GM12878 (cell line): ENCODE measurements at regions not wholly inside any gene's neighbourhood (a gene's known extent, or its start where the extent isn't known, plus 50 kb on each side); places are given as distances from the start of the nearest gene placed in this dataset.

ENCODE experiments used
- BACH1 ChIP-seq: fragments of 450-650 bp; IDR thresholded peaks from 2 replicates; pipeline ENCODE4 v1.6.1; 2017; ENCODE audit warnings: mild to moderate bottlenecking, borderline replicate concordance
- BHLHE40 ChIP-seq, 2 experiments: fragments of 450-650 bp in 1 of 2; IDR thresholded peaks; 2 replicates each; pipeline ENCODE4 v1.6.1; 2011 to 2017; ENCODE audit warnings: low read depth in 2 of 2, borderline replicate concordance in 1 of 2, improper control_type of control experiment in 1 of 2, low read length in 1 of 2, mild to moderate bottlenecking in 1 of 2
- FOXM1 ChIP-seq: IDR thresholded peaks from 2 replicates; pipeline ENCODE4 v1.6.1; 2012; ENCODE audit warnings: low read depth, mild to moderate bottlenecking, inconsistent platforms, low read length, moderate library complexity
- NFYB ChIP-seq: IDR thresholded peaks from 2 replicates; pipeline ENCODE4 v1.6.1; 2011; ENCODE audit warnings: low read depth, mild to moderate bottlenecking, low read length, improper control_type of control experiment, moderate library complexity; ENCODE audit not compliant: insufficient read depth
- NRF1 ChIP-seq: conservative IDR thresholded peaks from 2 replicates; pipeline ENCODE4 v1.6.1; 2011; ENCODE audit warnings: mild to moderate bottlenecking, low read depth, low read length, improper control_type of control experiment
- PML ChIP-seq: IDR thresholded peaks from 2 replicates; pipeline ENCODE4 v1.6.1; 2012; ENCODE audit warnings: low read length, inconsistent platforms
- RAD21 ChIP-seq: IDR thresholded peaks from 2 replicates; pipeline ENCODE4 v1.6.1; 2011; ENCODE audit warnings: mild to moderate bottlenecking, low read depth, low read length, moderate library complexity; ENCODE audit not compliant: insufficient read depth
- SREBF1 ChIP-seq: IDR thresholded peaks from 2 replicates; pipeline ENCODE4 v1.6.1; 2012; ENCODE audit warnings: mild to moderate bottlenecking, low read length
- ZNF274 ChIP-seq: IDR thresholded peaks from one replicate; pipeline ENCODE4 v1.8.0; 2011; ENCODE audit not compliant: insufficient read length, insufficient read depth
- ZNF384 ChIP-seq: IDR thresholded peaks from 2 replicates; pipeline ENCODE4 v1.6.1; 2012; ENCODE audit warnings: low read depth, mild to moderate bottlenecking, low read length, improper control_type of control experiment, borderline replicate concordance
- ZNF687 ChIP-seq: fragments of 450-650 bp; IDR thresholded peaks from 2 replicates; pipeline ENCODE4 v1.6.1; 2017; ENCODE audit warnings: mild to moderate bottlenecking, moderate library complexity
- TF ChIP-seq, protein P1 (sequence below): fragments of 450-650 bp; formaldehyde crosslinking; IDR thresholded peaks from 2 replicates; pipeline ENCODE4 v1.4.0; 2020; ENCODE audit warnings: mild to moderate bottlenecking, moderate library complexity
- TF ChIP-seq, protein P2 (sequence below): IDR thresholded peaks from 2 replicates; pipeline ENCODE4 v1.6.1; 2012; ENCODE audit warnings: low read depth, low read length, improper control_type of control experiment

DNA sequence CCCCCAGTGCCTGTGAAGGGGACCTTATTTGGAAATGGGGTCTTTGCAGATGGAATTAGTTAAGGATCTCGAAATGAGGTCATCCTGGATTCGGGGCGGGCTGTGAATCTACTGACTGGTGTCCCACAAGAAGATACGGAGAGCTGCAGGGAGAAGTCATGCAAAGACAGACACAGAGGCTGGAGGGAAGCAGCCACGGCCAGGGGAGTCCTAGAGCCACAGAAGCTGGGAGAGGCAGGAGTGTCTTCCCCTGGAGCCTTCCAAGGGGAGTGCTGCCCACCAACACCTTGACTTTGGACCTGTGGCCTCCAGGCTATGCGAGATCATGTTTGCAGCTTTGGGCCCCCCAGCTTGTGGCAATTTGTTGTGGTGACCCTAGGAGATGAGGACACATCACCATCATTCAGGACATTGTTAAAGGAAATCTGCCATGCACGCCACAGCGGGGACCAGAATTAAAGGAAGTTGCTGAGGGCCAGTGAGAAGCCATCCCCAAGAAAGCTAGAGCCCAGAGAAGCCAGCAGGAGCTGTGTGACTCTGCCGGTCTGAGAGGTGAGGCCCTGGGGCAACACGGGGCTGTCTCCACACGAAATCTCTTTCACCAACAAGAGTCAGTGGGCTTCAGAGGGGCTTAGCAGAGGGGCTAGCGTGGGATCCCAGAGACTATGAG is 434.7 kb downstream of the BRD1 start (continued):
- TF ChIP-seq, protein P1, sequence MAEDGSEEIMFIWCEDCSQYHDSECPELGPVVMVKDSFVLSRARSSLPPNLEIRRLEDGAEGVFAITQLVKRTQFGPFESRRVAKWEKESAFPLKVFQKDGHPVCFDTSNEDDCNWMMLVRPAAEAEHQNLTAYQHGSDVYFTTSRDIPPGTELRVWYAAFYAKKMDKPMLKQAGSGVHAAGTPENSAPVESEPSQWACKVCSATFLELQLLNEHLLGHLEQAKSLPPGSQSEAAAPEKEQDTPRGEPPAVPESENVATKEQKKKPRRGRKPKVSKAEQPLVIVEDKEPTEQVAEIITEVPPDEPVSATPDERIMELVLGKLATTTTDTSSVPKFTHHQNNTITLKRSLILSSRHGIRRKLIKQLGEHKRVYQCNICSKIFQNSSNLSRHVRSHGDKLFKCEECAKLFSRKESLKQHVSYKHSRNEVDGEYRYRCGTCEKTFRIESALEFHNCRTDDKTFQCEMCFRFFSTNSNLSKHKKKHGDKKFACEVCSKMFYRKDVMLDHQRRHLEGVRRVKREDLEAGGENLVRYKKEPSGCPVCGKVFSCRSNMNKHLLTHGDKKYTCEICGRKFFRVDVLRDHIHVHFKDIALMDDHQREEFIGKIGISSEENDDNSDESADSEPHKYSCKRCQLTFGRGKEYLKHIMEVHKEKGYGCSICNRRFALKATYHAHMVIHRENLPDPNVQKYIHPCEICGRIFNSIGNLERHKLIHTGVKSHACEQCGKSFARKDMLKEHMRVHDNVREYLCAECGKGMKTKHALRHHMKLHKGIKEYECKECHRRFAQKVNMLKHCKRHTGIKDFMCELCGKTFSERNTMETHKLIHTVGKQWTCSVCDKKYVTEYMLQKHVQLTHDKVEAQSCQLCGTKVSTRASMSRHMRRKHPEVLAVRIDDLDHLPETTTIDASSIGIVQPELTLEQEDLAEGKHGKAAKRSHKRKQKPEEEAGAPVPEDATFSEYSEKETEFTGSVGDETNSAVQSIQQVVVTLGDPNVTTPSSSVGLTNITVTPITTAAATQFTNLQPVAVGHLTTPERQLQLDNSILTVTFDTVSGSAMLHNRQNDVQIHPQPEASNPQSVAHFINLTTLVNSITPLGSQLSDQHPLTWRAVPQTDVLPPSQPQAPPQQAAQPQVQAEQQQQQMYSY (CRISPR knock-in tag) = no peak
- no peak for TF ChIP-seq BACH1
- no peak for TF ChIP-seq ZNF687
- TF ChIP-seq BHLHE40 (IDR thresholded peaks at IDR 0.05; ENCODE audit: borderline replicate concordance in 1 of 2, low read depth in 2 of 2, low read length in 1 of 2) = no peak
- TF ChIP-seq PML = no peak
- TF ChIP-seq ZNF274 = no peak
- TF ChIP-seq SREBF1 = no peak
- no peak for TF ChIP-seq NFYB
- TF ChIP-seq, protein P2, sequence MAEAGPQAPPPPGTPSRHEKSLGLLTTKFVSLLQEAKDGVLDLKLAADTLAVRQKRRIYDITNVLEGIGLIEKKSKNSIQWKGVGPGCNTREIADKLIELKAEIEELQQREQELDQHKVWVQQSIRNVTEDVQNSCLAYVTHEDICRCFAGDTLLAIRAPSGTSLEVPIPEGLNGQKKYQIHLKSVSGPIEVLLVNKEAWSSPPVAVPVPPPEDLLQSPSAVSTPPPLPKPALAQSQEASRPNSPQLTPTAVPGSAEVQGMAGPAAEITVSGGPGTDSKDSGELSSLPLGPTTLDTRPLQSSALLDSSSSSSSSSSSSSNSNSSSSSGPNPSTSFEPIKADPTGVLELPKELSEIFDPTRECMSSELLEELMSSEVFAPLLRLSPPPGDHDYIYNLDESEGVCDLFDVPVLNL = no peak
- no peak for TF ChIP-seq RAD21
- no peak for TF ChIP-seq ZNF384
- no peak for TF ChIP-seq NRF1
- TF ChIP-seq FOXM1 = no peak
- TF ChIP-seq, all 136 proteins: peak for 0
